ENCODE measurements at regions not wholly inside any gene's neighbourhood (a gene's known extent, or its start where the extent isn't known, plus 50 kb on each side); places are given as distances from the start of the nearest gene placed in this dataset.

- no peak overlapping the region for H3K4me3 ChIP-seq (ENCODE audit: low read depth, low read length)
- WGBS (ENCODE audit: extremely low coverage, insufficient coverage, insufficient read length) = no CpG with 5 or more reads among the region's 1 CpG
- no peaks in the 10 kb centered on the region for H3K27me3 ChIP-seq (ENCODE audit: insufficient read depth, low read length)
- DNase-seq = no peak
- H3K27ac ChIP-seq (ENCODE audit: low read depth, low read length) = no peak overlapping the region
- H3K4ac ChIP-seq (ENCODE audit: low read depth, low read length) = no peak overlapping the region
- H2BK5ac ChIP-seq (ENCODE audit: low read depth, low read length, poor library complexity) = no peak overlapping the region
- no peak overlapping the region for H2AFZ ChIP-seq (ENCODE audit: insufficient read depth, low read length, poor library complexity)
- H3K14ac ChIP-seq (ENCODE audit: low read length) = no peak overlapping the region
- no peak overlapping the region for H3K4me2 ChIP-seq (ENCODE audit: low read length)
- no peaks in the 10 kb centered on the region for H3K79me2 ChIP-seq (ENCODE audit: control insufficient read depth, insufficient read depth, low read length, poor library complexity)
- no peaks in the 10 kb centered on the region for H3K79me1 ChIP-seq (ENCODE audit: low read length)
- H3K18ac ChIP-seq (ENCODE audit: low read length) = no peak overlapping the region
- no peak overlapping the region for H4K8ac ChIP-seq (ENCODE audit: low read depth, low read length)
- H4K91ac ChIP-seq (ENCODE audit: low read depth, low read length) = no peak overlapping the region
- no peak overlapping the region for H3K23ac ChIP-seq (ENCODE audit: low read length)
- no peak overlapping the region for H3K9ac ChIP-seq (ENCODE audit: low read length)
- H3K36me3 ChIP-seq (ENCODE audit: control insufficient read depth in 1 of 2, insufficient read depth in 2 of 2, low read length in 2 of 2) = no peaks in the 10 kb centered on the region
- no peak overlapping the region for H2BK120ac ChIP-seq (ENCODE audit: insufficient read depth, low read length, poor library complexity)
- no peaks in the 10 kb centered on the region for H3K9me3 ChIP-seq (ENCODE audit: insufficient read depth, low read depth, low read length)
- no peak overlapping the region for H2BK12ac ChIP-seq (ENCODE audit: low read length)
- no peak overlapping the region for H4K12ac ChIP-seq (ENCODE audit: low read depth, low read length)
- H3K4me1 ChIP-seq (ENCODE audit: control insufficient read depth in 1 of 2, insufficient read depth in 2 of 2, low read length in 2 of 2) = no peaks in the 10 kb centered on the region
- no peak overlapping the region for H2AK5ac ChIP-seq (ENCODE audit: low read length)
These were observed 468.4 kb upstream of the CDH6 start for GRCh38 chr5:30725073-30725472.

GRCh38 chr5:30698217-30698616 is 495.3 kb upstream of the CDH6 start:
- no peak overlapping the region for H2AFZ ChIP-seq (ENCODE audit: insufficient read depth, low read length, poor library complexity)
- H4K12ac ChIP-seq (ENCODE audit: low read depth, low read length) = no peak overlapping the region
- no peak overlapping the region for H3K27ac ChIP-seq (ENCODE audit: low read depth, low read length)
- H4K8ac ChIP-seq (ENCODE audit: low read depth, low read length) = no peak overlapping the region
- H3K4me3 ChIP-seq (ENCODE audit: low read depth, low read length) = no peak overlapping the region
- no peak overlapping the region for H3K4me2 ChIP-seq (ENCODE audit: low read length)
- no peaks in the 10 kb centered on the region for H3K4me1 ChIP-seq (ENCODE audit: control insufficient read depth in 1 of 2, insufficient read depth in 2 of 2, low read length in 2 of 2)
- H3K18ac ChIP-seq (ENCODE audit: low read length) = no peak overlapping the region
- peaks cover 4% of the 10 kb centered on the region for H3K9me3 ChIP-seq (ENCODE audit: insufficient read depth, low read depth, low read length)
- H2BK12ac ChIP-seq (ENCODE audit: low read length) = no peak overlapping the region
- no peaks in the 10 kb centered on the region for H3K79me2 ChIP-seq (ENCODE audit: control insufficient read depth, insufficient read depth, low read length, poor library complexity)
- no peak overlapping the region for H3K23ac ChIP-seq (ENCODE audit: low read length)
- no peaks in the 10 kb centered on the region for H3K27me3 ChIP-seq (ENCODE audit: insufficient read depth, low read length)
- no peak overlapping the region for H3K9ac ChIP-seq (ENCODE audit: low read length)
- H2BK120ac ChIP-seq (ENCODE audit: insufficient read depth, low read length, poor library complexity) = no peak overlapping the region
- H2BK5ac ChIP-seq (ENCODE audit: low read depth, low read length, poor library complexity) = no peak overlapping the region
- no peak overlapping the region for H3K14ac ChIP-seq (ENCODE audit: low read length)
- no peak overlapping the region for H2AK5ac ChIP-seq (ENCODE audit: low read length)
- no peak for DNase-seq
- no peak overlapping the region for H3K4ac ChIP-seq (ENCODE audit: low read depth, low read length)
- H3K36me3 ChIP-seq (ENCODE audit: control insufficient read depth in 1 of 2, insufficient read depth in 2 of 2, low read length in 2 of 2) = no peaks in the 10 kb centered on the region
- H4K91ac ChIP-seq (ENCODE audit: low read depth, low read length) = no peak overlapping the region
- H3K79me1 ChIP-seq (ENCODE audit: low read length) = no peaks in the 10 kb centered on the region
- WGBS (ENCODE audit: extremely low coverage, insufficient coverage, insufficient read length) = no CpG with 5 or more reads among the region's 4 CpGs

GRCh38 chr5:30693326-30693725 is 500.2 kb upstream of the CDH6 start:
- H2AK5ac ChIP-seq (ENCODE audit: low read length) = no peak overlapping the region
- H4K12ac ChIP-seq (ENCODE audit: low read depth, low read length) = no peak overlapping the region
- no CpG with 5 or more reads among the region's 2 CpGs for WGBS (ENCODE audit: extremely low coverage, insufficient coverage, insufficient read length)

GRCh38 chr5:30690931-30691330 is 502.6 kb upstream of the CDH6 start:
- Histone ChIP-seq H3K9me3 (ENCODE audit: insufficient read depth, low read depth, low read length) (no peaks in the 10 kb centered on the region), H3K4me1 (ENCODE audit: control insufficient read depth in 1 of 2, insufficient read depth in 2 of 2, low read length in 2 of 2) (no peaks in the 10 kb centered on the region), H3K18ac (ENCODE audit: low read length) (no peak overlapping the region), H3K36me3 (ENCODE audit: control insufficient read depth in 1 of 2, insufficient read depth in 2 of 2, low read length in 2 of 2) (no peaks in the 10 kb centered on the region), H4K12ac (ENCODE audit: low read depth, low read length) (no peak overlapping the region), H3K4ac (ENCODE audit: low read depth, low read length) (no peak overlapping the region), H3K79me2 (ENCODE audit: control insufficient read depth, insufficient read depth, low read length, poor library complexity) (no peaks in the 10 kb centered on the region), H2BK5ac (ENCODE audit: low read depth, low read length, poor library complexity) (no peak overlapping the region), H3K27me3 (ENCODE audit: insufficient read depth, low read length) (no peaks in the 10 kb centered on the region), H3K14ac (ENCODE audit: low read length) (no peak overlapping the region), H3K23ac (ENCODE audit: low read length) (no peak overlapping the region), H3K4me2 (ENCODE audit: low read length) (no peak overlapping the region), H3K27ac (ENCODE audit: low read depth, low read length) (no peak overlapping the region), H4K8ac (ENCODE audit: low read depth, low read length) (no peak overlapping the region), H3K4me3 (ENCODE audit: low read depth, low read length) (no peak overlapping the region), H2BK120ac (ENCODE audit: insufficient read depth, low read length, poor library complexity) (no peak overlapping the region), H3K9ac (ENCODE audit: low read length) (no peak overlapping the region), H4K91ac (ENCODE audit: low read depth, low read length) (no peak overlapping the region), H3K79me1 (ENCODE audit: low read length) (no peaks in the 10 kb centered on the region), H2AK5ac (ENCODE audit: low read length) (no peak overlapping the region), H2BK12ac (ENCODE audit: low read length) (no peak overlapping the region), H2AFZ (ENCODE audit: insufficient read depth, low read length, poor library complexity) (no peak overlapping the region)
- no CpG with 5 or more reads among the region's 8 CpGs for WGBS (ENCODE audit: extremely low coverage, insufficient coverage, insufficient read length)
- DNase-seq = no peak

More at GRCh38 chr5:30693326-30693725, 500.2 kb upstream of the CDH6 start:
- no peak overlapping the region for H3K4me2 ChIP-seq (ENCODE audit: low read length)
- no peaks in the 10 kb centered on the region for H3K9me3 ChIP-seq (ENCODE audit: insufficient read depth, low read depth, low read length)
- DNase-seq = no peak
- no peak overlapping the region for H4K8ac ChIP-seq (ENCODE audit: low read depth, low read length)
- H3K4me1 ChIP-seq (ENCODE audit: control insufficient read depth in 1 of 2, insufficient read depth in 2 of 2, low read length in 2 of 2) = no peaks in the 10 kb centered on the region
- no peak overlapping the region for H3K23ac ChIP-seq (ENCODE audit: low read length)
- no peak overlapping the region for H2BK12ac ChIP-seq (ENCODE audit: low read length)
- H3K79me2 ChIP-seq (ENCODE audit: control insufficient read depth, insufficient read depth, low read length, poor library complexity) = no peaks in the 10 kb centered on the region
- no peak overlapping the region for H2BK120ac ChIP-seq (ENCODE audit: insufficient read depth, low read length, poor library complexity)
- no peak overlapping the region for H4K91ac ChIP-seq (ENCODE audit: low read depth, low read length)
- H3K36me3 ChIP-seq (ENCODE audit: control insufficient read depth in 1 of 2, insufficient read depth in 2 of 2, low read length in 2 of 2) = no peaks in the 10 kb centered on the region
- H3K27me3 ChIP-seq (ENCODE audit: insufficient read depth, low read length) = no peaks in the 10 kb centered on the region
- no peak overlapping the region for H3K4ac ChIP-seq (ENCODE audit: low read depth, low read length)
- no peak overlapping the region for H2BK5ac ChIP-seq (ENCODE audit: low read depth, low read length, poor library complexity)
- no peak overlapping the region for H3K27ac ChIP-seq (ENCODE audit: low read depth, low read length)
- no peak overlapping the region for H3K18ac ChIP-seq (ENCODE audit: low read length)
- no peak overlapping the region for H2AFZ ChIP-seq (ENCODE audit: insufficient read depth, low read length, poor library complexity)
- no peak overlapping the region for H3K4me3 ChIP-seq (ENCODE audit: low read depth, low read length)
- no peaks in the 10 kb centered on the region for H3K79me1 ChIP-seq (ENCODE audit: low read length)
- no peak overlapping the region for H3K14ac ChIP-seq (ENCODE audit: low read length)
- no peak overlapping the region for H3K9ac ChIP-seq (ENCODE audit: low read length)
